Testis (tissue), 2 donors: ENCODE measurements at regions not wholly inside any gene's neighbourhood (a gene's known extent, or its start where the extent isn't known, plus 50 kb on each side); places are given as distances from the start of the nearest gene placed in this dataset.

Source experiments
- DNase-seq: peaks from one replicate; pipeline ENCODE4 v3.0.0-alpha.2; 2019
- H3K27ac ChIP-seq, 2 donors: fragments of 200-600 bp; sonication (generic); one replicate each; pipeline ENCODE4 v1.5.1; 2019
- H3K27me3 ChIP-seq: fragments of 200-600 bp; sonication (generic); one replicate; pipeline ENCODE4 v1.5.1; 2019
- H3K36me3 ChIP-seq: fragments of 200-600 bp; sonication (generic); one replicate; pipeline ENCODE4 v1.5.1; 2017; ENCODE audit warnings: low read depth; ENCODE audit errors: missing control alignments
- H3K4me1 ChIP-seq: fragments of 200-600 bp; sonication (generic); one replicate; pipeline ENCODE4 v1.5.1; 2019
- H3K4me3 ChIP-seq, 2 donors: fragments of 200-600 bp; sonication (generic); one replicate each; pipeline ENCODE4 v1.5.1; 2017 to 2019
- H3K9me3 ChIP-seq: fragments of 200-600 bp; sonication (generic); one replicate; pipeline ENCODE4 v1.5.1; 2017
- CTCF ChIP-seq, 3 experiments: fragments of 450-650 bp in 2 of 3; fragments of 200-600 bp in 1 of 3; sonication (generic) in 1 of 3; IDR thresholded peaks; one replicate each; pipeline ENCODE4 v1.5.1; 2016 to 2019; ENCODE audit warnings: antibody characterized with exemption in 3 of 3, mild to moderate bottlenecking in 2 of 3, moderate library complexity in 1 of 3
- POLR2A ChIP-seq: fragments of 450-650 bp; IDR thresholded peaks from one replicate; pipeline ENCODE4 v1.6.1; 2017; ENCODE audit warnings: antibody characterized with exemption, mild to moderate bottlenecking, moderate library complexity
- WGBS, 2 donors: methylation state at CpG; one replicate each; pipeline ENCODE4 v1.1.5; 2018; 5-methylcytosine and 5-hydroxymethylcytosine counted together
- intact Hi-C: fragments of 100-400 bp; cut with DNase I; formaldehyde crosslinking; loops from one replicate; pipeline ENCODE4 v1.15.1; 2023; ENCODE audit warnings: low total_unique reads

- no peaks in the 10 kb centered on the region for H3K9me3 ChIP-seq
- H3K36me3 ChIP-seq, result no peaks in the 10 kb centered on the region
- intact Hi-C loops, result no loop called here
- H3K27ac ChIP-seq, result no peak overlapping the region
- H3K27me3 ChIP-seq, result no peaks in the 10 kb centered on the region
- H3K4me1 ChIP-seq, result no peaks in the 10 kb centered on the region
- H3K4me3 ChIP-seq, result no peak overlapping the region
- TF ChIP-seq CTCF (IDR thresholded peaks at IDR 0.05), result no peak
- no peak for TF ChIP-seq POLR2A
- no peak for DNase-seq
Measured at GRCh38 chr14:25615174-25615573, 565.2 kb upstream of the STXBP6 start.

- intact Hi-C loops, result no loop called here
- 26 to 33% methylated on average over 3 of the region's 3 CpGs for WGBS, 2 donors
- Histone ChIP-seq H3K27me3 (no peaks in the 10 kb centered on the region), H3K4me3 (no peak overlapping the region), H3K9me3 (no peaks in the 10 kb centered on the region), H3K27ac (no peak overlapping the region), H3K4me1 (no peaks in the 10 kb centered on the region), H3K36me3 (no peaks in the 10 kb centered on the region)
- no peak for TF ChIP-seq POLR2A
- no peak for TF ChIP-seq CTCF (IDR thresholded peaks at IDR 0.05)
- no peak for DNase-seq
Measured at GRCh38 chr14:25607192-25607591, 557.2 kb upstream of the STXBP6 start.

GRCh38 chr14:25602106-25602505 is 552.2 kb upstream of the STXBP6 start:
- H3K4me1 ChIP-seq, result no peaks in the 10 kb centered on the region
- no peaks in the 10 kb centered on the region for H3K36me3 ChIP-seq
- H3K4me3 ChIP-seq, result no peak overlapping the region
- no peak overlapping the region for H3K27ac ChIP-seq
- no peak for DNase-seq
- H3K9me3 ChIP-seq, result no peaks in the 10 kb centered on the region
- TF ChIP-seq CTCF (IDR thresholded peaks at IDR 0.05) (no peak), POLR2A (no peak)
- intact Hi-C loops, result no loop called here
- no peaks in the 10 kb centered on the region for H3K27me3 ChIP-seq
- 69 to 90% methylated on average over 1 of the region's 1 CpG for WGBS, 2 donors

GRCh38 chr14:25588751-25589150 is 538.8 kb upstream of the STXBP6 start:
- Histone ChIP-seq H3K27me3 (no peaks in the 10 kb centered on the region), H3K4me1 (no peaks in the 10 kb centered on the region), H3K36me3 (no peaks in the 10 kb centered on the region), H3K9me3 (no peaks in the 10 kb centered on the region), H3K27ac (no peak overlapping the region), H3K4me3 (no peak overlapping the region)
- WGBS, 2 donors, result 84% methylated on average over 3 of the region's 3 CpGs
- intact Hi-C loops, result no loop called here
- TF ChIP-seq POLR2A (no peak), CTCF (IDR thresholded peaks at IDR 0.05) (no peak)
- DNase-seq, result no peak

GRCh38 chr14:25574628-25575325 is 524.8 kb upstream of the STXBP6 start:
- DNase-seq, result no peak
- TF ChIP-seq POLR2A (no peak), CTCF (IDR thresholded peaks at IDR 0.05) (no peak)
- no peaks in the 10 kb centered on the region for H3K9me3 ChIP-seq
- no peak overlapping the region for H3K4me3 ChIP-seq
- H3K27me3 ChIP-seq, result no peaks in the 10 kb centered on the region
- no peaks in the 10 kb centered on the region for H3K4me1 ChIP-seq
- no peaks in the 10 kb centered on the region for H3K36me3 ChIP-seq
- intact Hi-C loops, result no loop called here
- 81 to 85% methylated on average over 5 of the region's 5 CpGs for WGBS, 2 donors
- no peak overlapping the region for H3K27ac ChIP-seq
